ENCODE measurements at regions not wholly inside any gene's neighbourhood (a gene's known extent, or its start where the extent isn't known, plus 50 kb on each side); places are given as distances from the start of the nearest gene placed in this dataset.

DNA sequence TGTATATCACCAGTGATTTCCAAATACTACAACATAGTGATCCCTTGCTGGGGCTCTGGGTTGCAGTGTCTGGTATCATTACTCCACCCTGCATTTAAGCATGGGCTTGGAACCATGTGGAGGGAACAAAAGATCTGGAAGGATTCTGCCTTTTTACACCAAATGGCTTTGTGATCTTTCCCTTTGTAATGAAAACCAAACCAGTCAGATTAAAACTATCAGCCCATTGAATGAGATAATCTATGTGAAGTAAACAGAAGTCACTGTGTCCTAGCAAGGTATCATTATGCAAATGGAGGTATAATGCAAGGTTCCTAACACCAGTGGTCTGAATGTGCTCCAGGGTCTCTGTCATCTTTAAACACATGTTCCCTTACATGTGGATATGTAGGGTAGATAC lies 474.7 kb upstream of the TNP1 start:
- TF ChIP-seq, protein P1, sequence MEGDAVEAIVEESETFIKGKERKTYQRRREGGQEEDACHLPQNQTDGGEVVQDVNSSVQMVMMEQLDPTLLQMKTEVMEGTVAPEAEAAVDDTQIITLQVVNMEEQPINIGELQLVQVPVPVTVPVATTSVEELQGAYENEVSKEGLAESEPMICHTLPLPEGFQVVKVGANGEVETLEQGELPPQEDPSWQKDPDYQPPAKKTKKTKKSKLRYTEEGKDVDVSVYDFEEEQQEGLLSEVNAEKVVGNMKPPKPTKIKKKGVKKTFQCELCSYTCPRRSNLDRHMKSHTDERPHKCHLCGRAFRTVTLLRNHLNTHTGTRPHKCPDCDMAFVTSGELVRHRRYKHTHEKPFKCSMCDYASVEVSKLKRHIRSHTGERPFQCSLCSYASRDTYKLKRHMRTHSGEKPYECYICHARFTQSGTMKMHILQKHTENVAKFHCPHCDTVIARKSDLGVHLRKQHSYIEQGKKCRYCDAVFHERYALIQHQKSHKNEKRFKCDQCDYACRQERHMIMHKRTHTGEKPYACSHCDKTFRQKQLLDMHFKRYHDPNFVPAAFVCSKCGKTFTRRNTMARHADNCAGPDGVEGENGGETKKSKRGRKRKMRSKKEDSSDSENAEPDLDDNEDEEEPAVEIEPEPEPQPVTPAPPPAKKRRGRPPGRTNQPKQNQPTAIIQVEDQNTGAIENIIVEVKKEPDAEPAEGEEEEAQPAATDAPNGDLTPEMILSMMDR (IDR thresholded peaks at IDR 0.05; ENCODE audit: insufficient read depth, low read length, poor library complexity, severe bottlenecking): no peak
- TF ChIP-seq EZH2phosphoT487 (conservative IDR thresholded peaks at IDR 0.05; ENCODE audit: low read length): no peak

Data from SU-DHL-6 (cell line).